Activated CD8-positive, alpha-beta T cell treated with anti-CD3 and anti-CD28 coated beads for 36 hours (primary cell): ENCODE measurements at regions not wholly inside any gene's neighbourhood (a gene's known extent, or its start where the extent isn't known, plus 50 kb on each side); places are given as distances from the start of the nearest gene placed in this dataset.

Experiments used
- ATAC-seq: fragments of 200-7000 bp; cut with Tn5 transposase; one replicate; pipeline ENCODE4 v1.10.0; 2021; ENCODE audit warnings: mild to moderate bottlenecking, moderate library complexity
- CTCF ChIA-PET: fragments of 350-600 bp; sonication (Branson Sonifier 250); formaldehyde crosslinking; loops from one replicate; lab custom pipeline; 2021; ENCODE audit warnings: antibody characterized with exemption; lab: Charles Lee
- POLR2A ChIA-PET: fragments of 350-600 bp; sonication (Branson Sonifier 250); formaldehyde crosslinking; loops from one replicate; lab custom pipeline; 2021; ENCODE audit warnings: antibody characterized with exemption; lab: Charles Lee
- DNase-seq: peaks from one replicate; pipeline ENCODE4 v3.0.0-alpha.2; 2020
- H3K27ac Mint-ChIP-seq: one replicate; pipeline ENCODE4 v1.8.0; 2021; ENCODE audit warnings: mild to moderate bottlenecking, mixed read lengths
- H3K27me3 Mint-ChIP-seq: one replicate; pipeline ENCODE4 v1.8.0; 2021; ENCODE audit warnings: mixed read lengths
- H3K36me3 Mint-ChIP-seq: one replicate; pipeline ENCODE4 v1.8.0; 2021; ENCODE audit warnings: low read depth, mixed read lengths
- H3K4me1 Mint-ChIP-seq: one replicate; pipeline ENCODE4 v1.8.0; 2021; ENCODE audit warnings: low read depth, mixed read lengths
- H3K4me3 Mint-ChIP-seq: one replicate; pipeline ENCODE4 v1.8.0; 2021; ENCODE audit warnings: mild to moderate bottlenecking, moderate library complexity, mixed read lengths
- H3K9me3 Mint-ChIP-seq: one replicate; pipeline ENCODE4 v1.8.0; 2021; ENCODE audit warnings: mixed read lengths
- CTCF ChIP-seq: fragments of 200-600 bp; IDR thresholded peaks from one replicate; pipeline ENCODE4 v1.8.0; 2022; ENCODE audit warnings: antibody characterized with exemption, mild to moderate bottlenecking
- intact Hi-C: fragments of 100-400 bp; cut with micrococcal nuclease; formaldehyde crosslinking; loops from one replicate; pipeline ENCODE4 v1.10.0; 2022

DNA sequence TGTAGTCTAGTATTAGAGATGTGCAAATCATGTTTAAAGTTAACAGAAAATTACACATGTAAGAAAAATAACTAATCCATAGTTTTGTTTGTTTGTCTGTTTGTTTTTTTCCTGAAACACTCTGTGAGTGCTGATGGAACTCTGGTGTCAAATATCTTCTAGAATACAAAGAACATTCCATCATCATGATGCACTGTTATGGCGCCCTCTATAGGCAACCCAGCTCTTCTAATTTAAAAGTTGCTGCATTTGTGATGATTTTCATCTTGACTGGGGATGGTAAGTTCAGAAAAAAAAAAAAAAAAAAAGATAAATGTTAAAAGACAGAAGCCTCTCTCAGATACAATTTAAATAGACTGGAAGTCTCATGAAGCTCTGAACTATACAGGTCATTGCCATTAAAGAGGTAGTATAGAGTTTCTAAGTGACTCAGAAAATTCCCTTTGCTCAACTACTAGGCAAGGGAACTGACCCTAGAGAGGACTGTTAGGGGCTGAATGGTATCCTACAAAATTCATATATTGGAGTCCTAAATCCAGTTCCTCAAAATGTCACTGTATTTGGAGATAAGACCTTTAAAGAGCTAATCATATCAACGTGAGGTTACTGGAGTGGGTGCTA, 597.2 kb upstream of the ANO3 start:
- Mint-ChIP-seq H3K36me3 (no peaks in the 10 kb centered on the region), H3K9me3 (peaks cover 3% of the 10 kb centered on the region), H3K4me1 (no peaks in the 10 kb centered on the region), H3K27ac (no peak overlapping the region), H3K27me3 (no peaks in the 10 kb centered on the region), H3K4me3 (no peak overlapping the region)
- POLR2A ChIA-PET = no interaction called here
- intact Hi-C loops = no loop called here
- CTCF ChIA-PET = no interaction called here
- ATAC-seq = no peak
- no peak for DNase-seq
- TF ChIP-seq CTCF = no peak

GRCh38 chr11:25737071-25737675, 594.8 kb upstream of the ANO3 start:
- Mint-ChIP-seq H3K4me3 (no peak overlapping the region), H3K27ac (no peak overlapping the region), H3K4me1 (no peaks in the 10 kb centered on the region), H3K27me3 (no peaks in the 10 kb centered on the region), H3K36me3 (no peaks in the 10 kb centered on the region), H3K9me3 (peaks cover 9% of the 10 kb centered on the region)
- POLR2A ChIA-PET = no interaction called here
- TF ChIP-seq CTCF = no peak
- intact Hi-C loops = no loop called here
- ATAC-seq (no peak), DNase-seq (no peak)
- CTCF ChIA-PET = no interaction called here

DNA sequence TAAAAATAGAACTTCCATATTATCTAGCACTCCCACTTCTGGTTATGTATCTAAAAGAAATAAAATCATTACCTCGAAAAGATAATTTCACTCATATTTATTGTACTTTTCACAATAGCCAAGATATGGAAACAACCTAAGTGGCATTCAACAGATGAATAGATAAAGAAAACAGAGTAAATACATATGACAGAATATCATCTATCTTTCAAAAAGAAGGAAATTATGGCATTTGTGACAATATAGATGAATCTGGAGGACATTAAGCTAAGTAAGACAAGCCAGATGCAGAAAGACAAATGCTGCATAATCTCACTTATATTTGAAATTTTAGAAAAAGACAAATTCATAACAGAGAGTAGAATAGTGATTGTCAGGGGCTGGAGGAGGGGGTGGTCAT, 590.0 kb upstream of the ANO3 start:
- TF ChIP-seq CTCF = no peak
- ChIA-PET CTCF (no interaction called here), POLR2A (no interaction called here)
- H3K4me1 Mint-ChIP-seq = no peaks in the 10 kb centered on the region
- intact Hi-C loops = no loop called here
- no peak overlapping the region for H3K27ac Mint-ChIP-seq
- DNase-seq (no peak), ATAC-seq (no peak)
- no peaks in the 10 kb centered on the region for H3K36me3 Mint-ChIP-seq
- peaks cover 8% of the 10 kb centered on the region for H3K9me3 Mint-ChIP-seq
- H3K4me3 Mint-ChIP-seq = no peak overlapping the region
- no peaks in the 10 kb centered on the region for H3K27me3 Mint-ChIP-seq

DNA sequence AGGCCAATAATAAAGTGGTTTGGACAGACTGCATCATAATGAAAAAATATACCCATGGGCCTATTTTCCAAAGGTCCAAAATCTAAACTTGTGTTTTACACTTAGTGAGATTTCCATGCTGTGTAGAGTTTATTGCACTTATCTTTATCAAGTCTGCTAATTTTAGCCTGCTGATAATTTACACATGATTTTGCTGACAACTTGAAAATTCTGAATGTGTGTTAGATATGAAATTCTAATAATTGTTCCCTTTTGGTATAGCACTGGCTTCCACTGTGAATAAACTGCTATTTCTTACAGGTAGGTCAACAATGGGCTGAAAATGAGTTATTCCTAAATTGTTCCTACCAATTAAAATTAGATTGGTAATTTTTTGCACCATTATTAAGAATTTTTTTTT, 589.1 kb upstream of the ANO3 start:
- ChIA-PET CTCF (no interaction called here), POLR2A (no interaction called here)
- H3K4me1 Mint-ChIP-seq = no peaks in the 10 kb centered on the region
- TF ChIP-seq CTCF = no peak
- ATAC-seq (no peak), DNase-seq (no peak)
- H3K36me3 Mint-ChIP-seq = no peaks in the 10 kb centered on the region
- H3K4me3 Mint-ChIP-seq = no peak overlapping the region
- H3K9me3 Mint-ChIP-seq = peaks cover 8% of the 10 kb centered on the region
- intact Hi-C loops = no loop called here
- H3K27me3 Mint-ChIP-seq = no peaks in the 10 kb centered on the region
- no peak overlapping the region for H3K27ac Mint-ChIP-seq

- intact Hi-C loops = no loop called here
- ATAC-seq (no peak), DNase-seq (no peak)
- Mint-ChIP-seq H3K4me1 (no peaks in the 10 kb centered on the region), H3K4me3 (no peak overlapping the region), H3K27me3 (no peaks in the 10 kb centered on the region), H3K36me3 (no peaks in the 10 kb centered on the region), H3K9me3 (peaks cover 7% of the 10 kb centered on the region), H3K27ac (no peak overlapping the region)
- no peak for TF ChIP-seq CTCF
- CTCF ChIA-PET = interaction anchor here (1.0 kb wide), 1 partner anchor 12 kb away, joined by 3 read pairs; no protein-coding TSS in a partner anchor
- POLR2A ChIA-PET = no interaction called here
Measured at GRCh38 chr11:25755381-25755780, 576.5 kb upstream of the ANO3 start.
